H1 (cell line): ENCODE measurements at regions not wholly inside any gene's neighbourhood (a gene's known extent, or its start where the extent isn't known, plus 50 kb on each side); places are given as distances from the start of the nearest gene placed in this dataset.
"Not testable (repeated sequence)": the region's sequence is repeated elsewhere in the genome, so short reads cannot be mapped to it uniquely, and the experiment has no call there.

Experiments
- CTCF ChIA-PET: fragments of 300-600 bp; sonication (Branson Sonifier 250); formaldehyde crosslinking; loops from one replicate; lab custom pipeline; 2021; ENCODE audit not compliant: partially characterized antibody; lab: Charles Lee
- POLR2A ChIA-PET: fragments of 300-600 bp; sonication (Branson Sonifier 250); formaldehyde crosslinking; loops from one replicate; lab custom pipeline; 2021; ENCODE audit warnings: inconsistent platforms; ENCODE audit not compliant: partially characterized antibody; lab: Charles Lee
- DNase-seq, 2 experiments: peaks; one replicate each; pipeline versions ENCODE4 v3.0.0 to v3.0.0-alpha.2; 2010 to 2022; ENCODE audit warnings: low spot score in 2 of 2, low read depth in 1 of 2, mixed read lengths in 1 of 2
- FAIRE-seq: peaks from 2 replicates; lab custom pipeline; 2011; peaks lifted over from hg19 to GRCh38; lab: Jason Lieb, UNC
- H2AFZ ChIP-seq: 2 replicates; pipeline ENCODE4 v1.8.1; 2012; ENCODE audit warnings: low read length, inconsistent platforms
- H2AK5ac ChIP-seq: 2 replicates; pipeline ENCODE4 v1.6.1; 2013; ENCODE audit warnings: low read depth, low read length
- H2BK120ac ChIP-seq: replicated peaks from 2 replicates; pipeline ENCODE3; 2013; ENCODE audit warnings: low read depth, low read length, inconsistent platforms
- H2BK12ac ChIP-seq: 2 replicates; pipeline ENCODE4 v1.6.1; 2013; ENCODE audit warnings: low read depth, low read length
- H2BK15ac ChIP-seq: 2 replicates; pipeline ENCODE4 v1.6.1; 2013; ENCODE audit warnings: low read length
- H2BK20ac ChIP-seq: 2 replicates; pipeline ENCODE4 v1.6.1; 2013; ENCODE audit warnings: low read length
- H2BK5ac ChIP-seq: 2 replicates; pipeline ENCODE4 v1.6.1; 2013; ENCODE audit warnings: low read depth, low read length
- H3K14ac ChIP-seq: 2 replicates; pipeline ENCODE4 v1.6.1; 2013; ENCODE audit warnings: inconsistent platforms; ENCODE audit not compliant: insufficient read length
- H3K18ac ChIP-seq: 2 replicates; pipeline ENCODE4 v1.6.1; 2013; ENCODE audit warnings: low read length; ENCODE audit errors: extremely low read depth
- H3K23ac ChIP-seq: 2 replicates; pipeline ENCODE4 v1.6.1; 2013; ENCODE audit warnings: inconsistent platforms; ENCODE audit not compliant: insufficient read length
- H3K23me2 ChIP-seq: 2 replicates; pipeline ENCODE4 v1.6.1; 2013; ENCODE audit warnings: low read depth, low read length
- H3K27ac ChIP-seq: 2 replicates; pipeline ENCODE4 v1.6.1; 2011; ENCODE audit warnings: low read depth, low read length, inconsistent platforms
- H3K27me3 ChIP-seq, 4 experiments: replicated peaks in 1 of 4; 1 replicate in 1 of 4; 2 replicates in 3 of 4; pipeline versions ENCODE4 v1.6.1 to v1.8.1; 2011 to 2013; ENCODE audit warnings: low read length in 3 of 4, mild to moderate bottlenecking in 3 of 4, inconsistent platforms in 2 of 4, mixed read lengths in 2 of 4, moderate library complexity in 1 of 4; ENCODE audit not compliant: control insufficient read depth in 3 of 4, insufficient read depth in 3 of 4; ENCODE audit errors: extremely low read depth in 1 of 4
- H3K36me3 ChIP-seq, 4 experiments: 2 replicates each; pipeline versions ENCODE4 v1.6.1 to v1.8.1; 2011 to 2013; ENCODE audit warnings: mild to moderate bottlenecking in 4 of 4, low read length in 3 of 4, moderate library complexity in 2 of 4, control low read depth in 1 of 4, inconsistent platforms in 1 of 4; ENCODE audit not compliant: insufficient read depth in 4 of 4, control insufficient read depth in 2 of 4
- H3K4ac ChIP-seq: replicated peaks from 2 replicates; pipeline ENCODE3; 2013; ENCODE audit warnings: low read length, low read depth, mixed read lengths, inconsistent platforms; ENCODE audit not compliant: insufficient read length
- H3K4me1 ChIP-seq, 4 experiments: replicated peaks in 1 of 4; 1 replicate in 1 of 4; 2 replicates in 3 of 4; pipeline versions ENCODE4 v1.6.1 to v1.8.1; 2011 to 2013; ENCODE audit warnings: low read length in 3 of 4, inconsistent platforms in 2 of 4, mixed read lengths in 1 of 4; ENCODE audit not compliant: insufficient read depth in 4 of 4, control insufficient read depth in 3 of 4
- H3K4me2 ChIP-seq, 2 experiments: 2 replicates each; pipeline versions ENCODE4 v1.6.1 to v1.8.1; 2011 to 2013; ENCODE audit warnings: low read depth in 2 of 2, low read length in 2 of 2, control low read depth in 1 of 2, inconsistent platforms in 1 of 2, mild to moderate bottlenecking in 1 of 2; ENCODE audit not compliant: insufficient read depth in 1 of 2
- H3K4me3 ChIP-seq, 4 experiments: fragments of 200-600, 300-600 bp in 1 of 4; sonication (generic), shearing (Covaris generic), sonication (Bioruptor Twin) in 1 of 4; 2 replicates each; pipeline versions ENCODE4 v1.5.1 to v1.8.1; 2011 to 2016; ENCODE audit warnings: low read length in 4 of 4, low read depth in 3 of 4, control low read depth in 2 of 4, inconsistent platforms in 2 of 4, mild to moderate bottlenecking in 2 of 4, mixed read lengths in 1 of 4, moderate library complexity in 1 of 4; ENCODE audit not compliant: insufficient read depth in 2 of 4; ENCODE audit errors: extremely low read depth in 1 of 4
- H3K56ac ChIP-seq: replicated peaks from 2 replicates; pipeline ENCODE3; 2013; ENCODE audit warnings: low read depth, mild to moderate bottlenecking, mixed read lengths, low read length, inconsistent platforms; ENCODE audit not compliant: insufficient read length
- H3K79me1 ChIP-seq: 2 replicates; pipeline ENCODE4 v1.6.1; 2013; ENCODE audit warnings: low read depth, low read length, control low read depth
- H3K79me2 ChIP-seq, 2 experiments: 2 replicates each; pipeline versions ENCODE4 v1.6.1 to v1.8.1; 2012 to 2013; ENCODE audit warnings: low read length in 2 of 2, mild to moderate bottlenecking in 2 of 2, inconsistent platforms in 1 of 2; ENCODE audit not compliant: insufficient read depth in 2 of 2, control insufficient read depth in 1 of 2
- H3K9ac ChIP-seq, 4 experiments: replicated peaks in 1 of 4; 1 replicate in 1 of 4; 2 replicates in 3 of 4; pipeline versions ENCODE4 v1.6.1 to v1.8.1; 2011 to 2013; ENCODE audit warnings: low read depth in 3 of 4, low read length in 3 of 4, control low read depth in 2 of 4, mild to moderate bottlenecking in 2 of 4, moderate library complexity in 2 of 4, inconsistent platforms in 1 of 4; ENCODE audit errors: extremely low read depth in 1 of 4
- H3K9me3 ChIP-seq, 2 experiments: 2 replicates each; pipeline versions ENCODE4 v1.6.1 to v1.8.1; 2012 to 2013; ENCODE audit warnings: mild to moderate bottlenecking in 2 of 2, moderate library complexity in 2 of 2, control low read depth in 1 of 2, inconsistent platforms in 1 of 2, low read depth in 1 of 2, low read length in 1 of 2, mixed read lengths in 1 of 2; ENCODE audit not compliant: insufficient read depth in 2 of 2
- H4K20me1 ChIP-seq, 2 experiments: replicated peaks in 1 of 2; 2 replicates each; pipeline versions ENCODE3 to v1.8.1; 2011 to 2013; ENCODE audit warnings: inconsistent platforms in 2 of 2, low read length in 2 of 2, mild to moderate bottlenecking in 1 of 2; ENCODE audit not compliant: insufficient read depth in 2 of 2, control insufficient read depth in 1 of 2
- H4K5ac ChIP-seq: 2 replicates; pipeline ENCODE4 v1.6.1; 2013; ENCODE audit warnings: low read length, low read depth, mixed read lengths, inconsistent platforms; ENCODE audit not compliant: insufficient read length
- H4K8ac ChIP-seq: 2 replicates; pipeline ENCODE4 v1.8.0; 2013; ENCODE audit warnings: mild to moderate bottlenecking, moderate library complexity, low read length, inconsistent platforms; ENCODE audit not compliant: insufficient read depth; ENCODE audit errors: extremely low read depth
- H4K91ac ChIP-seq: replicated peaks from 2 replicates; pipeline ENCODE3; 2013; ENCODE audit warnings: low read length, mixed read lengths, inconsistent platforms; ENCODE audit not compliant: insufficient read length
- GABPA ChIP-seq: IDR thresholded peaks from 2 replicates; pipeline ENCODE4 v1.6.1; 2011; ENCODE audit warnings: mild to moderate bottlenecking, low read length, moderate library complexity, borderline replicate concordance; ENCODE audit not compliant: insufficient read depth
- JUND ChIP-seq: IDR thresholded peaks from 2 replicates; pipeline ENCODE4 v1.6.1; 2011; ENCODE audit warnings: mild to moderate bottlenecking, improper control_type of control experiment, low read length
- TAF7 ChIP-seq: optimal IDR thresholded peaks from 2 replicates; pipeline ENCODE3; 2011; ENCODE audit warnings: low read depth, mild to moderate bottlenecking, inconsistent platforms, low read length, moderate library complexity, borderline replicate concordance
- WGBS, 2 experiments: shearing (Covaris generic) in 1 of 2; methylation state at CpG; one replicate each; pipeline versions ENCODE4 v1.1.6 to v1.1.7; 2013 to 2015; ENCODE audit warnings: low lambda C conversion rate in 2 of 2, mixed read lengths in 2 of 2, inconsistent platforms in 1 of 2, low coverage in 1 of 2, missing lambda C conversion rate in 1 of 2; ENCODE audit not compliant: insufficient replicate concordance in 2 of 2, insufficient coverage in 1 of 2, insufficient read length in 1 of 2; ENCODE audit errors: extremely low coverage in 1 of 2, missing lambda C conversion rate in 1 of 2; 5-methylcytosine and 5-hydroxymethylcytosine counted together

DNA sequence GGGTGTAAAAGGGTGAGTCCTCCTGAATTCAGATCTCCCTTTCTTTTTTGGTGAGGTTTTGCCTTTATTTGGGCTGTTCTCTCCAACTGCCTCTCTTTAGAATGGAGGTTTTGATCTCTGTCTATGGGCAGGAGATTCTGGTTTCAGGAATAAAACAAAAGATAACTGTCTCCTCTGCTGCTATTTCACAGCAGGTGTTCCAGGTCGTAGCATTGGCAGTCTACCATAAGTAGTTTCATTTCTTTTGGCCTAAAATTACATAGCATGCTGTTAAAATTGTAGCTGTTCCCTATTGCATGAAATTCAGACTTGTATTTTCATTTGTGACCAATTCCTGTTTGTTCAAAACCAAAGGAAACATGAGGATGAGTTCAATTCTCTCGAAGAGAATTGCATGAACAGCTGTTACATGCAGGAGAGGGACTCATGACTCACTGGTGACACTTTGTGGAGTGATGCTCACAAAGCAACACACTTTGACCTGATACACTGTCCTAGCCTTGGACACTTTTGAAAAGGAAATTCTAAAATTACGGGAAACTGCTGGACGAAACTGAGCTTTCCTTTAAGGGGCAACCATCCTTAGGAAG lies 76.8 kb upstream of the SIRPG start (continued):
- TF ChIP-seq TAF7: no peak
- TF ChIP-seq JUND: no peak
- TF ChIP-seq GABPA: no peak

DNA sequence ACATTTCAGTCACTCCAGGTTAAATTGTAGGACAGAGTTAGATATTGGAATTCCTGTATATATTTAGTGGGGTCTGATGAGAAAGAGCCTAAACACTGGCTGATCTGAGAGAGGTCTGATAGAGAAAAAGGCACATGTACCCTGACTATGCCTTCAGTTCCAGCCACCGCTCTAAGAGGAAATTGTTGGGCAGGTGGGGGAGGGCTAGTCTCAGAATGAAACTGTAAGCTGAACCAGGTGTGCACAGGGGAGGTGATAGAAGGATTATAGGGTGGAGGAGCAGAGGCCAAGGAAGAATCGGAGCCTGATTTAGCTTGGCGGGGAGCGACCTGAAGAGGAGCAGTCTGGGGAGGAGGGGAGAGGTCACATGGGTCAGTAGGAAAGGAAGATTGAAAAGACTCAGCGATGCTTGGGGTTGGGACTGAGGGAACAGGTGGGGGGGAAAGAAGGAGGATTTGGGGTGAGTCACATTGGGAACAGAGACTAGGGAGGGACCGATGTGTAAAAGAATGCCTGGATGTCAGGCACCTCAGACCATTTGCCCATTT lies 74.3 kb upstream of the SIRPG start:
- H3K4ac ChIP-seq, H4K20me1 ChIP-seq, H3K36me3 ChIP-seq, H2BK12ac ChIP-seq, H2AFZ ChIP-seq, H3K79me1 ChIP-seq, POLR2A ChIA-PET, H3K27me3 ChIP-seq, H2BK20ac ChIP-seq, DNase-seq, H2BK15ac ChIP-seq, H3K4me1 ChIP-seq, H3K27ac ChIP-seq, H4K5ac ChIP-seq, FAIRE-seq, H3K56ac ChIP-seq, H4K8ac ChIP-seq, H3K9ac ChIP-seq, H3K23ac ChIP-seq, H3K18ac ChIP-seq, H3K14ac ChIP-seq, H3K4me2 ChIP-seq, H4K91ac ChIP-seq, H3K4me3 ChIP-seq, H3K23me2 ChIP-seq, H2BK120ac ChIP-seq, H3K9me3 ChIP-seq, H3K79me2 ChIP-seq, H2BK5ac ChIP-seq, H2AK5ac ChIP-seq: not testable (repeated sequence)
- CTCF ChIA-PET: interaction anchor here (0.9 to 1.1 kb wide), 2 partner anchors 10 to 228 kb away, joined by 4 to 5 read pairs; no protein-coding TSS in a partner anchor
- 92% methylated on average over 6 of the region's 6 CpGs; no CpG with 5 or more reads in 1 of the 2 experiments for WGBS, 2 experiments
